Testis (tissue), 2 donors: ENCODE measurements at regions not wholly inside any gene's neighbourhood (a gene's known extent, or its start where the extent isn't known, plus 50 kb on each side); places are given as distances from the start of the nearest gene placed in this dataset.

Source experiments
- DNase-seq: peaks from one replicate; pipeline ENCODE4 v3.0.0-alpha.2; 2019
- H3K27ac ChIP-seq, 2 donors: fragments of 200-600 bp; sonication (generic); one replicate each; pipeline ENCODE4 v1.5.1; 2019
- H3K27me3 ChIP-seq: fragments of 200-600 bp; sonication (generic); one replicate; pipeline ENCODE4 v1.5.1; 2019
- H3K36me3 ChIP-seq: fragments of 200-600 bp; sonication (generic); one replicate; pipeline ENCODE4 v1.5.1; 2017; ENCODE audit warnings: low read depth; ENCODE audit errors: missing control alignments
- H3K4me1 ChIP-seq: fragments of 200-600 bp; sonication (generic); one replicate; pipeline ENCODE4 v1.5.1; 2019
- H3K4me3 ChIP-seq, 2 donors: fragments of 200-600 bp; sonication (generic); one replicate each; pipeline ENCODE4 v1.5.1; 2017 to 2019
- H3K9me3 ChIP-seq: fragments of 200-600 bp; sonication (generic); one replicate; pipeline ENCODE4 v1.5.1; 2017
- POLR2A ChIP-seq: fragments of 450-650 bp; IDR thresholded peaks from one replicate; pipeline ENCODE4 v1.6.1; 2017; ENCODE audit warnings: antibody characterized with exemption, mild to moderate bottlenecking, moderate library complexity
- WGBS, 2 donors: methylation state at CpG; one replicate each; pipeline ENCODE4 v1.1.5; 2018; 5-methylcytosine and 5-hydroxymethylcytosine counted together
- intact Hi-C: fragments of 100-400 bp; cut with DNase I; formaldehyde crosslinking; loops from one replicate; pipeline ENCODE4 v1.15.1; 2023; ENCODE audit warnings: low total_unique reads
- TF ChIP-seq, protein P1 (sequence below), 3 experiments: fragments of 450-650 bp in 2 of 3; fragments of 200-600 bp in 1 of 3; sonication (generic) in 1 of 3; IDR thresholded peaks; one replicate each; pipeline ENCODE4 v1.5.1; 2016 to 2019; ENCODE audit warnings: antibody characterized with exemption in 3 of 3, mild to moderate bottlenecking in 2 of 3, moderate library complexity in 1 of 3

DNA sequence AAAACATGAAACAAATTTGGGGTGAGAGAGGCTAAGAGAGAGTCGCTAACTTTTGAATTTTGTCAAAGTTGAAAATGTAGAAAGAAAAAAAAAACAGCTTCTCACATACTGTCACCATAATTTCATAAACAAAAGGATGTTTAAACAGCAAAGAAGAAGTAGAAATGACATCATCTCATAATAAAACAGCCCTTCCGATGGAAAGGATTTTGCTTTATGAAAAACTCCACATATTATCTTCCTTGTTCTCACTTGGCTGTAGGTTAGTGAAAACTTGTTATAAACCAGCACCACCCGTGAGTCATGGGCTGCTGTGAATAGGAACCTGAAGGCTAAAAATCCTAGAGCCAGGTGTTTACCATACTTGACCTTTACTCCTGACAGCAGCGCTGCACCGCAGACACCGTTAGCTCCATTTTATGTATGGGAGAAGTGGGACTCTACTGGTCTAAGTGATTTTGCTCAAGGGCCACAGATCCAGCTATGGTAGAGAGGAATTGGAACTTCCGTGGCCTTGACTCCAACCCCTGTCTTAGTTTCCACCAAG is 63.0 kb upstream of the VRK1 start:
- intact Hi-C loops: no loop called here
- Histone ChIP-seq H3K36me3 (no peaks in the 10 kb centered on the region), H3K4me3 (no peak overlapping the region), H3K27ac (no peak overlapping the region), H3K9me3 (no peaks in the 10 kb centered on the region), H3K4me1 (peaks cover 3% of the 10 kb centered on the region), H3K27me3 (no peaks in the 10 kb centered on the region)
- DNase-seq: no peak
- no peak for TF ChIP-seq POLR2A
- TF ChIP-seq, protein P1, sequence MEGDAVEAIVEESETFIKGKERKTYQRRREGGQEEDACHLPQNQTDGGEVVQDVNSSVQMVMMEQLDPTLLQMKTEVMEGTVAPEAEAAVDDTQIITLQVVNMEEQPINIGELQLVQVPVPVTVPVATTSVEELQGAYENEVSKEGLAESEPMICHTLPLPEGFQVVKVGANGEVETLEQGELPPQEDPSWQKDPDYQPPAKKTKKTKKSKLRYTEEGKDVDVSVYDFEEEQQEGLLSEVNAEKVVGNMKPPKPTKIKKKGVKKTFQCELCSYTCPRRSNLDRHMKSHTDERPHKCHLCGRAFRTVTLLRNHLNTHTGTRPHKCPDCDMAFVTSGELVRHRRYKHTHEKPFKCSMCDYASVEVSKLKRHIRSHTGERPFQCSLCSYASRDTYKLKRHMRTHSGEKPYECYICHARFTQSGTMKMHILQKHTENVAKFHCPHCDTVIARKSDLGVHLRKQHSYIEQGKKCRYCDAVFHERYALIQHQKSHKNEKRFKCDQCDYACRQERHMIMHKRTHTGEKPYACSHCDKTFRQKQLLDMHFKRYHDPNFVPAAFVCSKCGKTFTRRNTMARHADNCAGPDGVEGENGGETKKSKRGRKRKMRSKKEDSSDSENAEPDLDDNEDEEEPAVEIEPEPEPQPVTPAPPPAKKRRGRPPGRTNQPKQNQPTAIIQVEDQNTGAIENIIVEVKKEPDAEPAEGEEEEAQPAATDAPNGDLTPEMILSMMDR (IDR thresholded peaks at IDR 0.05): no peak
- WGBS, 2 donors: 71 to 74% methylated on average over 7 of the region's 7 CpGs

DNA sequence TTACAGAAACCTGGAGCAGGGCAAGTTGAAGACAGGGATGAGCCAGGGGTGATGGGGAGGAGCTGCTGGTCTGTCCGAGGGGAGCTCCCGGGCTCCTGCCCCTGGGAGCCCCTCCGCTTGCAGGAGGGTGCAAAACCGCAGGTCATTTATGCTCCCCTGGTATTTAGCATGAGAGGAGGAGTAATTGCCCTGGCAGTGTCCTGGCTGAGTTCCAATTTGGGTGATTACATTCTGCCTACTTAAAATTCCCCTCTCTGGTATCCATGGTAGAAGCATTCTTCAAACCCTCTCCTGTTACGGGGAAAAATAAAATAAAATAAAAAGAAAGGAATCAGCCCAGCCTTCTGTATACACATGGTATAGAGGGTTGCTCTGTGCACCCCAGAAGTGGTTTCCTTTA is 61.7 kb upstream of the VRK1 start:
- DNase-seq: no peak
- Histone ChIP-seq H3K27me3 (no peaks in the 10 kb centered on the region), H3K36me3 (no peaks in the 10 kb centered on the region), H3K27ac (no peak overlapping the region), H3K9me3 (no peaks in the 10 kb centered on the region), H3K4me1 (peaks cover 14% of the 10 kb centered on the region), H3K4me3 (no peak overlapping the region)
- TF ChIP-seq, protein P1 (IDR thresholded peaks at IDR 0.05): no peak
- TF ChIP-seq POLR2A: no peak
- WGBS, 2 donors: 48 to 54% methylated on average over 5 of the region's 5 CpGs
- intact Hi-C loops: no loop called here

DNA sequence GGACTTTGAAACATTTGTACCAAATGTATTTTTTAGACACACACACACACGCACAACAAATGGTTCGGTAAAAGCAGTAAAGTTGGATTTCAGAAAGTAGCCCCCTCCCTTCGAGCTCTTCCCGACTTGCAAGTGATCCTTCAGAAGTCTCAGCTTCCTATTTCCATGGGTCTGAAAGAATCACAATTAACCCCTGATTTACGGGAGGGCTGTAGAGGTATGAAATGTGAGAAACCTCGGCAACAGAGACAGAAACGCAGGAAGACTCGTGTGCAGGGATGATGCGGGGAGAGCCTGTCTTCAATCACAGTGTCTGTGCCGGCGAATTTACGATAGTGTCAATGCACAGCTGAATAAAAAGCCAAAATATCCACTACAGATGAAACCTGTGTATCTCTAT is 60.7 kb upstream of the VRK1 start:
- WGBS, 2 donors: 54 to 55% methylated on average over 12 of the region's 12 CpGs
- H3K4me3 ChIP-seq: no peak overlapping the region
- no peaks in the 10 kb centered on the region for H3K27me3 ChIP-seq
- TF ChIP-seq, protein P1 (IDR thresholded peaks at IDR 0.05): no peak
- TF ChIP-seq POLR2A: no peak
- H3K9me3 ChIP-seq: no peaks in the 10 kb centered on the region
- no peak for DNase-seq
- intact Hi-C loops: no loop called here
- H3K36me3 ChIP-seq: no peaks in the 10 kb centered on the region
- H3K27ac ChIP-seq: no peak overlapping the region
- peaks cover 14% of the 10 kb centered on the region for H3K4me1 ChIP-seq

DNA sequence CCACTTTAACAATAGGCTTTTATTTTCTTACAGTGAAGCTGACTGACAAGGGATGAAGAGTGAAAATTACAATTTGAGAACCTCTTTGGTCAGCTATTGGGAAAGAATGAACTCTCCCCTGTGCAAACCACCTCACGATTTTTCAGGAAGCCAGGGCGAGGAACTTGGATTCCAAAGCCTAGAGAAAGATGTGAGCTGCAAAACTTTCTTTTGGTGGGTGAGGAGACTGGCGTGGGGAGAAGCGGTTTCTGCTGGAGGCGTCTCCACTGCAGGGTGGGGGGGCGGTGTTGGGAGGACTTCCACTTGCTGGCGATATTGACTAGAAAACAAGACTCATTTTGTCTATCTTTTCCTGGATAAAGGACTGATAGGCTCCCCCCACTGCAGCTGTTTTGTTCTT is 59.3 kb upstream of the VRK1 start:
- intact Hi-C loops: no loop called here
- Histone ChIP-seq H3K4me1 (peaks cover 17% of the 10 kb centered on the region), H3K36me3 (no peaks in the 10 kb centered on the region), H3K4me3 (no peak overlapping the region), H3K9me3 (no peaks in the 10 kb centered on the region), H3K27ac (no peak overlapping the region), H3K27me3 (no peaks in the 10 kb centered on the region)
- WGBS, 2 donors: 51 to 57% methylated on average over 7 of the region's 7 CpGs
- no peak for DNase-seq
- TF ChIP-seq, protein P1 (IDR thresholded peaks at IDR 0.05): no peak
- TF ChIP-seq POLR2A: no peak

DNA sequence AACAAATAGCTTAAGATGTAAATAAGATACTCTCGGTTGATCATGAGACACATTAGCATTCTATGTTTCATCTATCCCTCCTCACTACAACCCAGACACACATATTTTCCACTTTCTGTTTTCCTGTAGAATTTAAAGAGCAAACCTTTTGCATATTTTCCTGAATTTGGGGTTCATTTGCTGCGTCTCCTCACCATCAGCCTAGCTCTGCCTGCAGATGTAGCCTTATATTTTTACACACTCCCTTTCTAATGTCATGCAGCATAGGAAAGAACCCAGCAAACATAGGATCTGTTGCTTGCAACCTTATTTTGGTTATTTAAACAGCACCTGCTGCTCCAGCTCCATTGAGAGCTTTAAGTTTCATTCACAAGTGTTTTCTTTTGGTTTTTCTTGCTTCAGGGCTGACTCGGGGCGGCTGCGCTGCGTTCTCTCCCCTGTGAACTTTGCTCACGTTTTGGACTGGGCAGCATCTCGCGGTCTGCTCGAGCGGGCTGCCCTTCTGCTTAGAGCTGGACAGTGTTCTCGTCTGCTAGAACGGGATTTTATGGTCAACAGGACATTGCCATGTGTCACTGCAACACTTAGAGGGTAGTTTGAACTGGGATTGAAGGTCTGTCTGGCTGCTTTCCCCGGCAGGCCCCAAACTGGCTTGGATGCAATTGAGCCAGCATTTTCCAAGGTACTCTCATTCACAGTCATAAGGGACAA is 57.8 kb upstream of the VRK1 start:
- Histone ChIP-seq H3K4me3 (no peak overlapping the region), H3K27me3 (no peaks in the 10 kb centered on the region), H3K9me3 (no peaks in the 10 kb centered on the region), H3K36me3 (no peaks in the 10 kb centered on the region), H3K4me1 (peaks cover 17% of the 10 kb centered on the region), H3K27ac (no peak overlapping the region)
- no peak for TF ChIP-seq POLR2A
- TF ChIP-seq, protein P1 (IDR thresholded peaks at IDR 0.05): no peak
- intact Hi-C loops: no loop called here
- no peak for DNase-seq
- 53 to 60% methylated on average over 14 of the region's 14 CpGs for WGBS, 2 donors
